Neural progenitor cell (in vitro differentiated cells): ENCODE measurements at regions not wholly inside any gene's neighbourhood (a gene's known extent, or its start where the extent isn't known, plus 50 kb on each side); places are given as distances from the start of the nearest gene placed in this dataset.

Experiments
- DNase-seq: peaks from one replicate; pipeline ENCODE4 v3.0.0-alpha.2; 2016; ENCODE audit warnings: low spot score
- H2AFZ ChIP-seq: fragments of 200-600 bp; sonication (generic); replicated peaks from 2 replicates; pipeline ENCODE4 v1.6.1; 2016; ENCODE audit warnings: antibody characterized with exemption
- H3F3A ChIP-seq: fragments of 200-600 bp; sonication (generic); 2 replicates; pipeline ENCODE4 v1.6.1; 2016; ENCODE audit warnings: antibody characterized with exemption, low read depth
- H3K27ac ChIP-seq: fragments of 200-600 bp; sonication (generic); 2 replicates; pipeline ENCODE4 v1.5.1; 2016; ENCODE audit warnings: mild to moderate bottlenecking
- H3K27me3 ChIP-seq: fragments of 200-600 bp; sonication (generic); 2 replicates; pipeline ENCODE4 v1.6.1; 2016; ENCODE audit warnings: mild to moderate bottlenecking, moderate library complexity
- H3K36me3 ChIP-seq: fragments of 200-600 bp; sonication (generic); 2 replicates; pipeline ENCODE4 v1.5.1; 2016
- H3K4me1 ChIP-seq: fragments of 200-600 bp; sonication (generic); 2 replicates; pipeline ENCODE4 v1.6.1; 2016; ENCODE audit warnings: mixed run types
- H3K4me2 ChIP-seq: fragments of 200-600 bp; sonication (generic); 2 replicates; pipeline ENCODE4 v1.6.1; 2016
- H3K4me3 ChIP-seq: fragments of 200-600 bp; sonication (generic); 2 replicates; pipeline ENCODE4 v1.5.1; 2016
- H3K79me2 ChIP-seq: fragments of 200-600 bp; sonication (generic); 2 replicates; pipeline ENCODE4 v1.6.1; 2016; ENCODE audit warnings: low read depth
- H3K9ac ChIP-seq: fragments of 200-600 bp; sonication (generic); 2 replicates; pipeline ENCODE4 v1.6.1; 2016
- H3K9me3 ChIP-seq: fragments of 200-600 bp; sonication (generic); 2 replicates; pipeline ENCODE4 v1.5.1; 2016; ENCODE audit warnings: low read depth
- H4K20me1 ChIP-seq: fragments of 200-600 bp; sonication (generic); 2 replicates; pipeline ENCODE4 v1.6.1; 2016; ENCODE audit warnings: low read depth
- H3K27ac Mint-ChIP-seq: 3 replicates; pipeline ENCODE4 v1.8.0; 2021; ENCODE audit warnings: mixed read lengths
- H3K27me3 Mint-ChIP-seq: 2 replicates; pipeline ENCODE4 v1.8.0; 2022; ENCODE audit warnings: low read depth, mild to moderate bottlenecking, inconsistent platforms, moderate library complexity, mixed read lengths; ENCODE audit not compliant: insufficient read depth
- H3K36me3 Mint-ChIP-seq: 3 replicates; pipeline ENCODE4 v1.8.0; 2021; ENCODE audit warnings: mixed read lengths
- H3K4me1 Mint-ChIP-seq: 3 replicates; pipeline ENCODE4 v1.8.0; 2021; ENCODE audit warnings: mixed read lengths
- H3K4me3 Mint-ChIP-seq: 3 replicates; pipeline ENCODE4 v1.8.0; 2021; ENCODE audit warnings: mild to moderate bottlenecking, moderate library complexity, mixed read lengths
- H3K9me3 Mint-ChIP-seq: 3 replicates; pipeline ENCODE4 v1.8.0; 2020; ENCODE audit warnings: mixed read lengths
- CTCF ChIP-seq: fragments of 200-600 bp; sonication (generic); IDR thresholded peaks from 2 replicates; pipeline ENCODE4 v1.5.1; 2017; ENCODE audit warnings: antibody characterized with exemption, mild to moderate bottlenecking
- EZH2 ChIP-seq: fragments of 200-600 bp; sonication (generic); IDR thresholded peaks from 2 replicates; pipeline ENCODE4 v1.6.1; 2017; ENCODE audit warnings: antibody characterized with exemption, mild to moderate bottlenecking, moderate library complexity
- EZH2phosphoT487 ChIP-seq: fragments of 200-600 bp; sonication (generic); IDR thresholded peaks from 2 replicates; pipeline ENCODE4 v1.6.1; 2017; ENCODE audit warnings: antibody characterized with exemption

GRCh38 chr1:8161546-8162105, 135.5 kb upstream of the ERRFI1 start:
- Histone ChIP-seq H3K27ac (no peak overlapping the region), H4K20me1 (no peaks in the 10 kb centered on the region), H2AFZ (no peak overlapping the region), H3K4me2 (no peak overlapping the region), H3K79me2 (no peaks in the 10 kb centered on the region), H3K4me1 (peaks cover 13% of the 10 kb centered on the region), H3K4me3 (no peak overlapping the region), H3K9ac (no peak overlapping the region), H3K9me3 (no peaks in the 10 kb centered on the region), H3K36me3 (no peaks in the 10 kb centered on the region), H3K27me3 (no peaks in the 10 kb centered on the region), H3F3A (peaks cover under 1% of the 10 kb centered on the region)
- Mint-ChIP-seq H3K27ac (no peak overlapping the region), H3K36me3 (no peaks in the 10 kb centered on the region), H3K4me1 (no peaks in the 10 kb centered on the region), H3K27me3 (peaks cover 7% of the 10 kb centered on the region), H3K4me3 (no peak overlapping the region), H3K9me3 (peaks cover 9% of the 10 kb centered on the region)
- DNase-seq, result no peak
- TF ChIP-seq EZH2phosphoT487 (no peak), CTCF (no peak), EZH2 (no peak)

- no peak overlapping the region for H3K27ac ChIP-seq
- no peak for DNase-seq
- H3K79me2 ChIP-seq, result no peaks in the 10 kb centered on the region
- H3K27me3 ChIP-seq, result no peaks in the 10 kb centered on the region
- no peaks in the 10 kb centered on the region for H3K9me3 ChIP-seq
- peaks cover 21% of the 10 kb centered on the region for H3K4me1 ChIP-seq
- H3K9ac ChIP-seq, result no peak overlapping the region
- peaks cover 7% of the 10 kb centered on the region for H3K27me3 Mint-ChIP-seq
- no peaks in the 10 kb centered on the region for H3K36me3 Mint-ChIP-seq
- H3F3A ChIP-seq, result peaks cover 21% of the 10 kb centered on the region
- no peaks in the 10 kb centered on the region for H4K20me1 ChIP-seq
- no peak overlapping the region for H3K4me2 ChIP-seq
- no peak overlapping the region for H3K4me3 ChIP-seq
- no peaks in the 10 kb centered on the region for H3K36me3 ChIP-seq
- H3K27ac Mint-ChIP-seq, result no peak overlapping the region
- no peak overlapping the region for H3K4me3 Mint-ChIP-seq
- H3K9me3 Mint-ChIP-seq, result peaks cover 13% of the 10 kb centered on the region
- H3K4me1 Mint-ChIP-seq, result peaks cover 10% of the 10 kb centered on the region
- no peak for TF ChIP-seq EZH2phosphoT487
- no peak for TF ChIP-seq EZH2
- no peak for TF ChIP-seq CTCF
- no peak overlapping the region for H2AFZ ChIP-seq
These were observed 133.4 kb upstream of the ERRFI1 start for GRCh38 chr1:8159470-8160024.

- Histone ChIP-seq H3K9me3 (no peaks in the 10 kb centered on the region), H3K4me2 (no peak overlapping the region), H3K4me3 (no peak overlapping the region), H3K79me2 (no peaks in the 10 kb centered on the region), H4K20me1 (no peaks in the 10 kb centered on the region), H3K27me3 (no peaks in the 10 kb centered on the region), H3K27ac (no peak overlapping the region), H3F3A (peaks cover 25% of the 10 kb centered on the region), H2AFZ (no peak overlapping the region), H3K9ac (no peak overlapping the region), H3K4me1 (peaks cover 25% of the 10 kb centered on the region), H3K36me3 (no peaks in the 10 kb centered on the region)
- no peak for TF ChIP-seq CTCF
- no peak for TF ChIP-seq EZH2phosphoT487
- TF ChIP-seq EZH2, result no peak
- Mint-ChIP-seq H3K4me3 (no peak overlapping the region), H3K36me3 (no peaks in the 10 kb centered on the region), H3K27ac (no peak overlapping the region), H3K9me3 (peaks cover 13% of the 10 kb centered on the region), H3K4me1 (peaks cover 11% of the 10 kb centered on the region), H3K27me3 (peaks cover 5% of the 10 kb centered on the region)
- no peak for DNase-seq
These were observed 132.9 kb upstream of the ERRFI1 start for GRCh38 chr1:8158995-8159394.
